SU-DHL-6 (cell line): ENCODE measurements at regions not wholly inside any gene's neighbourhood (a gene's known extent, or its start where the extent isn't known, plus 50 kb on each side); places are given as distances from the start of the nearest gene placed in this dataset.

Source experiments
- H2AFZ ChIP-seq: fragments of 200-600 bp; sonication (generic); 2 replicates; pipeline ENCODE4 v1.6.1; 2014; ENCODE audit warnings: low read depth, mild to moderate bottlenecking, moderate library complexity, mixed read lengths, antibody characterized with exemption, low read length; ENCODE audit not compliant: severe bottlenecking
- H3F3A ChIP-seq: fragments of 200-600 bp; shearing (Covaris generic); 2 replicates; pipeline ENCODE4 v1.6.0; 2016; ENCODE audit warnings: antibody characterized with exemption, mild to moderate bottlenecking; ENCODE audit not compliant: insufficient read depth
- H3K27ac ChIP-seq: fragments of 200-600 bp; sonication (generic); 2 replicates; pipeline ENCODE4 v1.5.1; 2016; ENCODE audit warnings: low read depth, mild to moderate bottlenecking, low read length, moderate library complexity, mixed read lengths
- H3K27me3 ChIP-seq: fragments of 200-600 bp; sonication (generic), shearing (Covaris generic); 2 replicates; pipeline ENCODE4 v1.6.0; 2014; ENCODE audit warnings: mild to moderate bottlenecking, low read length
- H3K36me3 ChIP-seq: fragments of 200-600 bp; sonication (generic); 2 replicates; pipeline ENCODE4 v1.6.1; 2014; ENCODE audit warnings: mild to moderate bottlenecking, low read length, mixed read lengths
- H3K4me2 ChIP-seq: fragments of 300-600, 200-600 bp; shearing (Covaris generic), sonication (generic); 2 replicates; pipeline ENCODE4 v1.6.0; 2014; ENCODE audit warnings: low read length, low read depth, mild to moderate bottlenecking; ENCODE audit not compliant: poor library complexity, severe bottlenecking
- H3K4me3 ChIP-seq: fragments of 200-600 bp; sonication (generic); 2 replicates; pipeline ENCODE4 v1.5.1; 2014; ENCODE audit warnings: antibody characterized with exemption, low read length, mild to moderate bottlenecking, mixed read lengths; ENCODE audit not compliant: insufficient read depth, poor library complexity, severe bottlenecking
- H3K79me2 ChIP-seq: fragments of 200-600 bp; sonication (generic); 2 replicates; pipeline ENCODE4 v1.6.1; 2014; ENCODE audit warnings: mild to moderate bottlenecking, low read length, moderate library complexity; ENCODE audit not compliant: insufficient read depth
- H3K9ac ChIP-seq: fragments of 200-600 bp; sonication (generic); 2 replicates; pipeline ENCODE4 v1.7.0; 2014; ENCODE audit warnings: mild to moderate bottlenecking, low read length
- H3K9me2 ChIP-seq: fragments of 200-600 bp; sonication (generic); replicated peaks from 2 replicates; pipeline ENCODE4 v1.6.1; 2014; ENCODE audit warnings: low read length; ENCODE audit not compliant: insufficient read depth
- H3K9me3 ChIP-seq: fragments of 200-600 bp; sonication (generic); 2 replicates; pipeline ENCODE4 v1.6.1; 2014; ENCODE audit warnings: low read length, mixed read lengths; ENCODE audit not compliant: insufficient read depth
- H4K20me1 ChIP-seq: fragments of 200-600 bp; sonication (generic); 2 replicates; pipeline ENCODE4 v1.6.1; 2014; ENCODE audit warnings: low read depth, mild to moderate bottlenecking, antibody characterized with exemption, low read length, moderate library complexity, mixed read lengths
- CTCF ChIP-seq: fragments of 200-600 bp; sonication (generic); IDR thresholded peaks from one replicate; pipeline ENCODE4 v1.5.1; 2017; ENCODE audit warnings: antibody characterized with exemption, mild to moderate bottlenecking, low read length, moderate library complexity; ENCODE audit not compliant: insufficient read depth, poor library complexity, severe bottlenecking
- EZH2phosphoT487 ChIP-seq: fragments of 200-600 bp; sonication (generic), shearing (Covaris generic); conservative IDR thresholded peaks from 2 replicates; pipeline ENCODE4 v1.6.1; 2018; ENCODE audit warnings: mild to moderate bottlenecking, antibody characterized with exemption, low read length, moderate library complexity, mixed read lengths

- H3F3A ChIP-seq, result no peaks in the 10 kb centered on the region
- H3K9ac ChIP-seq, result no peak overlapping the region
- no peak for TF ChIP-seq EZH2phosphoT487
- no peak for TF ChIP-seq CTCF
- no peaks in the 10 kb centered on the region for H3K9me3 ChIP-seq
- no peaks in the 10 kb centered on the region for H3K79me2 ChIP-seq
- no peaks in the 10 kb centered on the region for H3K36me3 ChIP-seq
- H3K4me3 ChIP-seq, result no peak overlapping the region
- H2AFZ ChIP-seq, result no peak overlapping the region
- H3K27me3 ChIP-seq, result no peaks in the 10 kb centered on the region
- no peaks in the 10 kb centered on the region for H3K9me2 ChIP-seq
- no peaks in the 10 kb centered on the region for H4K20me1 ChIP-seq
- H3K4me2 ChIP-seq, result no peak overlapping the region
- no peak overlapping the region for H3K27ac ChIP-seq
These were observed 125.0 kb downstream of the BANF2 start for GRCh38 chr20:17824676-17825251.

- H2AFZ ChIP-seq, result no peak overlapping the region
- H3K27ac ChIP-seq, result no peak overlapping the region
- no peaks in the 10 kb centered on the region for H3K36me3 ChIP-seq
- no peaks in the 10 kb centered on the region for H3K9me3 ChIP-seq
- no peak overlapping the region for H3K4me2 ChIP-seq
- H3K4me3 ChIP-seq, result no peak overlapping the region
- H3K9me2 ChIP-seq, result no peaks in the 10 kb centered on the region
- no peak overlapping the region for H3K9ac ChIP-seq
- H3K79me2 ChIP-seq, result no peaks in the 10 kb centered on the region
- no peaks in the 10 kb centered on the region for H3K27me3 ChIP-seq
- no peak for TF ChIP-seq EZH2phosphoT487
- no peak for TF ChIP-seq CTCF
- no peaks in the 10 kb centered on the region for H3F3A ChIP-seq
- H4K20me1 ChIP-seq, result no peaks in the 10 kb centered on the region
These were observed 123.8 kb downstream of the BANF2 start for GRCh38 chr20:17823409-17824144.

- H3K79me2 ChIP-seq, result no peaks in the 10 kb centered on the region
- no peaks in the 10 kb centered on the region for H4K20me1 ChIP-seq
- no peaks in the 10 kb centered on the region for H3K9me3 ChIP-seq
- H3K27me3 ChIP-seq, result no peaks in the 10 kb centered on the region
- no peak overlapping the region for H3K27ac ChIP-seq
- H3F3A ChIP-seq, result no peaks in the 10 kb centered on the region
- H3K4me3 ChIP-seq, result no peak overlapping the region
- no peak overlapping the region for H3K9ac ChIP-seq
- no peak overlapping the region for H2AFZ ChIP-seq
- H3K36me3 ChIP-seq, result no peaks in the 10 kb centered on the region
- TF ChIP-seq EZH2phosphoT487 (no peak), CTCF (no peak)
- H3K4me2 ChIP-seq, result no peak overlapping the region
- no peaks in the 10 kb centered on the region for H3K9me2 ChIP-seq
These were observed 123.0 kb downstream of the BANF2 start for GRCh38 chr20:17822540-17823408.
